Mesenchymal stem cell (in vitro differentiated cells and primary cell): ENCODE measurements at regions not wholly inside any gene's neighbourhood (a gene's known extent, or its start where the extent isn't known, plus 50 kb on each side); places are given as distances from the start of the nearest gene placed in this dataset.

Experiments
- DNase-seq: peaks from one replicate; pipeline ENCODE4 v3.0.0-alpha.2; 2013
- H2AFZ ChIP-seq: one replicate; pipeline ENCODE4 v1.6.1; 2013; ENCODE audit warnings: low read depth, mild to moderate bottlenecking, control low read depth, inconsistent platforms, low read length, moderate library complexity
- H2AK5ac ChIP-seq: 2 replicates; pipeline ENCODE4 v1.6.1; 2013; ENCODE audit warnings: low read length, moderate library complexity, mild to moderate bottlenecking, inconsistent platforms; ENCODE audit not compliant: severe bottlenecking
- H2BK120ac ChIP-seq: one replicate; pipeline ENCODE4 v1.6.1; 2013; ENCODE audit warnings: low read depth, mild to moderate bottlenecking, inconsistent platforms, low read length, moderate library complexity
- H2BK12ac ChIP-seq, 2 experiments: one replicate each; pipeline ENCODE4 v1.6.1; 2013; ENCODE audit warnings: inconsistent platforms in 2 of 2, low read length in 2 of 2, mild to moderate bottlenecking in 2 of 2, moderate library complexity in 2 of 2, control low read depth in 1 of 2
- H2BK15ac ChIP-seq: one replicate; pipeline ENCODE4 v1.6.1; 2013; ENCODE audit warnings: mild to moderate bottlenecking, low read depth, inconsistent platforms; ENCODE audit not compliant: poor library complexity, severe bottlenecking
- H2BK5ac ChIP-seq: 2 replicates; pipeline ENCODE4 v1.6.1; 2013; ENCODE audit warnings: low read depth, mild to moderate bottlenecking, low read length, control low read depth, inconsistent platforms; ENCODE audit not compliant: poor library complexity, severe bottlenecking
- H3K14ac ChIP-seq, 2 experiments: one replicate each; pipeline ENCODE4 v1.6.1; 2013; ENCODE audit warnings: inconsistent platforms in 2 of 2, low read length in 2 of 2, control low read depth in 1 of 2, mild to moderate bottlenecking in 1 of 2, moderate library complexity in 1 of 2
- H3K18ac ChIP-seq, 2 experiments: one replicate each; pipeline ENCODE4 v1.6.1; 2013; ENCODE audit warnings: inconsistent platforms in 2 of 2, low read length in 2 of 2, control low read depth in 1 of 2, low read depth in 1 of 2, mild to moderate bottlenecking in 1 of 2
- H3K23ac ChIP-seq, 2 experiments: one replicate each; pipeline ENCODE4 v1.6.1; 2013; ENCODE audit warnings: inconsistent platforms in 2 of 2, low read length in 2 of 2, mild to moderate bottlenecking in 2 of 2, moderate library complexity in 2 of 2, control low read depth in 1 of 2
- H3K27ac ChIP-seq: 2 replicates; pipeline ENCODE4 v1.5.1; 2013; ENCODE audit warnings: mild to moderate bottlenecking, moderate library complexity, low read length, control low read depth, inconsistent platforms; ENCODE audit not compliant: poor library complexity, severe bottlenecking
- H3K27me3 ChIP-seq, 2 experiments: 2 replicates each; pipeline versions ENCODE4 v1.6.1 to v1.7.0; 2013; ENCODE audit warnings: low read length in 2 of 2, mild to moderate bottlenecking in 2 of 2, moderate library complexity in 2 of 2, control low read depth in 1 of 2, inconsistent platforms in 1 of 2; ENCODE audit not compliant: control insufficient read depth in 1 of 2, insufficient read depth in 1 of 2
- H3K36me3 ChIP-seq, 2 experiments: 2 replicates each; pipeline versions ENCODE4 v1.6.1 to v1.7.0; 2013; ENCODE audit warnings: low read length in 2 of 2, control low read depth in 1 of 2, inconsistent platforms in 1 of 2, low read depth in 1 of 2, mild to moderate bottlenecking in 1 of 2; ENCODE audit not compliant: insufficient read depth in 2 of 2, control insufficient read depth in 1 of 2
- H3K4ac ChIP-seq, 2 experiments: one replicate each; pipeline ENCODE4 v1.6.1; 2013; ENCODE audit warnings: inconsistent platforms in 2 of 2, low read length in 2 of 2, mild to moderate bottlenecking in 2 of 2, moderate library complexity in 2 of 2, control low read depth in 1 of 2, low read depth in 1 of 2
- H3K4me1 ChIP-seq: 2 replicates; pipeline ENCODE4 v1.6.1; 2013; ENCODE audit warnings: low read depth, low read length, control low read depth; ENCODE audit not compliant: control insufficient read depth, insufficient read depth
- H3K4me2 ChIP-seq: 2 replicates; pipeline ENCODE4 v1.6.1; 2013; ENCODE audit warnings: low read length, mild to moderate bottlenecking, inconsistent platforms; ENCODE audit not compliant: poor library complexity, severe bottlenecking
- H3K4me3 ChIP-seq, 2 experiments: 2 replicates each; pipeline versions ENCODE4 v1.5.1 to v1.7.0; 2013; ENCODE audit warnings: low read length in 2 of 2, mild to moderate bottlenecking in 2 of 2, control low read depth in 1 of 2, low read depth in 1 of 2; ENCODE audit not compliant: insufficient read depth in 1 of 2
- H3K79me1 ChIP-seq: replicated peaks from 2 replicates; pipeline ENCODE4 v1.6.1; 2013; ENCODE audit warnings: mild to moderate bottlenecking, control low read depth, low read length, inconsistent platforms; ENCODE audit not compliant: poor library complexity, severe bottlenecking
- H3K9ac ChIP-seq: 2 replicates; pipeline ENCODE4 v1.7.0; 2013; ENCODE audit warnings: mild to moderate bottlenecking, low read length, moderate library complexity
- H3K9me3 ChIP-seq: 2 replicates; pipeline ENCODE4 v1.7.0; 2013; ENCODE audit warnings: mild to moderate bottlenecking, low read length; ENCODE audit not compliant: control insufficient read depth
- H4K8ac ChIP-seq: one replicate; pipeline ENCODE4 v1.6.1; 2013; ENCODE audit warnings: inconsistent platforms, mild to moderate bottlenecking, low read length, moderate library complexity
- H4K91ac ChIP-seq: one replicate; pipeline ENCODE4 v1.6.1; 2013; ENCODE audit warnings: mild to moderate bottlenecking, low read length, inconsistent platforms
- WGBS: methylation state at CpG from one replicate; pipeline ENCODE4 v1.1.7; 2013; ENCODE audit warnings: mixed read lengths; 5-methylcytosine and 5-hydroxymethylcytosine counted together

DNA sequence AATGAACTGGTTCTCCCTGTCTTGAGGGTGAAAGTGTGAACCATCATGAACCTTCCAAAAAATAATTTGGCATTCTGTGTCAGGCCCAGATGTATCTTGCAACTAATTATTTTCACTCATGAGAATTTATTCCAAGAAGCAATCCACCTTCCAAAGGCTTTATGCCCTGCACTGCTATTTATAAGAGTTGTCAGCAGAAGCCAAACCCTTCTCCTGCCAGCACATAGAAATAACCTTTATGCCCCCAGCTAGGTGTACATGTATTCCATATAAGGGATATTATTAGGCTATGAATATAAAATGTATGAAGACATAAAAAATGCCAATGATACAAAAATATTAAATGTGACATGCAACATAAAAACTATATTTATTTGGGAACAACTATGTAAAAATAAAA, 69.0 kb upstream of the GDF10 start:
- Histone ChIP-seq H3K4me3 (no peak overlapping the region), H2BK120ac (no peak overlapping the region), H2AFZ (no peak overlapping the region), H3K23ac (no peak overlapping the region), H3K4ac (no peak overlapping the region), H2BK12ac (no peak overlapping the region), H3K27ac (no peak overlapping the region), H3K4me1 (no peaks in the 10 kb centered on the region), H3K14ac (no peak overlapping the region), H3K4me2 (no peak overlapping the region), H3K9ac (no peak overlapping the region), H3K27me3 (peaks cover 16 to 31% of the 10 kb centered on the region in 2 experiments), H3K36me3 (no peaks in the 10 kb centered on the region), H2BK15ac (no peak overlapping the region), H2AK5ac (no peak overlapping the region), H4K91ac (no peak overlapping the region), H4K8ac (no peak overlapping the region), H2BK5ac (no peak overlapping the region), H3K9me3 (peaks cover 14% of the 10 kb centered on the region), H3K79me1 (no peaks in the 10 kb centered on the region), H3K18ac (no peak overlapping the region)
- no peak for DNase-seq

DNA sequence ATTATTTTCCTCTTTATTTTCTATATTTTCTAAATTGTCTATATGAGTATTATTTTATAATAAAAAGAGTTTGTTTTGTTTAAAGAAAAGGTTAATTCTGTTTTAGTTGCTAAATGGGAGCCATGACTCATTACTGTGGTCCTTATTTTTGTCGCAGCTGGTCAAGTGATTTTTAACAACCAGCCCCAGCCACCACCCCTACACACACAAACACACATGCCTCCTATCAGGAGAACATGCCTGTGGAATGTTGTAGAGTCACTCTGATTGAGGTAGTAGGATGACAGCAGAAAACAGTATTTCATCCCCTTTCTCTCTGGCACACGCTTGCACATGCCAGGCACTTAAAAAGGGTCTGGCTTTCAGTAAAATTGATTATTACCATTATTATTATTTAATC, 68.6 kb upstream of the GDF10 start:
- no peak overlapping the region for H3K27ac ChIP-seq
- no peak overlapping the region for H4K8ac ChIP-seq
- DNase-seq: no peak
- no peak overlapping the region for H3K4me3 ChIP-seq
- no peak overlapping the region for H3K4me2 ChIP-seq
- H3K27me3 ChIP-seq: peaks cover 12 to 30% of the 10 kb centered on the region in 2 experiments
- H3K9me3 ChIP-seq: peaks cover 14% of the 10 kb centered on the region
- H2BK120ac ChIP-seq: no peak overlapping the region
- H2AK5ac ChIP-seq: no peak overlapping the region
- no peaks in the 10 kb centered on the region for H3K79me1 ChIP-seq
- no CpG with 5 or more reads among the region's 2 CpGs for WGBS
- no peak overlapping the region for H3K9ac ChIP-seq
- no peak overlapping the region for H3K18ac ChIP-seq
- H3K4me1 ChIP-seq: no peaks in the 10 kb centered on the region
- H2AFZ ChIP-seq: no peak overlapping the region
- H2BK12ac ChIP-seq: no peak overlapping the region
- H3K14ac ChIP-seq: no peak overlapping the region
- no peaks in the 10 kb centered on the region for H3K36me3 ChIP-seq
- no peak overlapping the region for H3K23ac ChIP-seq
- no peak overlapping the region for H2BK5ac ChIP-seq
- H2BK15ac ChIP-seq: no peak overlapping the region
- H4K91ac ChIP-seq: no peak overlapping the region
- no peak overlapping the region for H3K4ac ChIP-seq

DNA sequence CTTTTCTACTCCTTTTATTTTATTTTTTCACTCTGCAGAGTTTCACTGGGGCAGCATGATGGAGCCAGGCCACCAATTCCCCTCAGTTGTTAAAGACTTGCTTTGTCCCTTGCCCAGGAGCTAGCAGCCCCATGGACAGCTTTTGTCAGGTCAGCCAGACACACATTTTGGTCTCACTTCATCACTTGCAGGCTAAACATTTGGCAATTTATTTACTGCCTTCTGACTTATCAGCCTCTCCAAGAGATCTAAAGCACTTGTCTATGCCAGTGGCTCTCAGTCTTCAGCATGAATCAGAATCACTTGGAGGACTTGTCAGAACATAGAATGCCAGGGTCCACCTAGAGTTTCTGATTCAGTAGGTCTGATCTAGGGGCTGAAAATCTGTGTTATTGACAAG, 66.4 kb upstream of the GDF10 start:
- Histone ChIP-seq H3K36me3 (no peaks in the 10 kb centered on the region), H2BK12ac (no peak overlapping the region), H2AFZ (no peak overlapping the region), H2AK5ac (no peak overlapping the region), H4K8ac (no peak overlapping the region), H3K9me3 (peaks cover 14% of the 10 kb centered on the region), H3K79me1 (no peaks in the 10 kb centered on the region), H3K23ac (no peak overlapping the region), H3K9ac (no peak overlapping the region), H3K27ac (no peak overlapping the region), H2BK15ac (no peak overlapping the region), H3K4ac (no peak overlapping the region), H3K4me1 (no peaks in the 10 kb centered on the region), H3K14ac (no peak overlapping the region), H3K18ac (no peak overlapping the region), H2BK5ac (no peak overlapping the region), H2BK120ac (no peak overlapping the region), H3K4me3 (no peak overlapping the region), H4K91ac (no peak overlapping the region), H3K4me2 (no peak overlapping the region), H3K27me3 (peaks cover 15 to 23% of the 10 kb centered on the region in 2 experiments)
- no peak for DNase-seq

DNA sequence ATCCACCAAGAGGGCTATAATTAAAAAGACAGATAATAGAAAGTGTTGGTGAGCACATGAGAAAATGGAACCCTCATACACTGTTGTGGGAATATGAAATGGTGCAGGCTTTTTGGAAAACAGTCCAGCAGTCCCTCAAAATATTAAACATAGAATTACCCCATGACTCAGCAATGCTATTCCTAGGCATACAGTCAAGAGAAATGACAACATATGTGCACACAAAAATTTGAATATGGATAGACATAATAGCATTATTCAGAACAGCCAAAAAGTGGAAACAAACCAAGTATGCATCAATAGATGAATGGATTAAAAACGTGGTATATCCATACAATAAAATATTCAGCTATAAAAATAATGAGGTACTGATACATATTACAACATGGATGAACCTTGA, 64.5 kb upstream of the GDF10 start:
- H3K4ac ChIP-seq: no peak overlapping the region
- no peak overlapping the region for H2BK12ac ChIP-seq
- H3K27me3 ChIP-seq: peaks cover 19 to 26% of the 10 kb centered on the region in 2 experiments
- H3K9me3 ChIP-seq: peaks cover 16% of the 10 kb centered on the region
- no peaks in the 10 kb centered on the region for H3K36me3 ChIP-seq
- no peak overlapping the region for H4K91ac ChIP-seq
- no peak overlapping the region for H2BK5ac ChIP-seq
- no CpG with 5 or more reads among the region's 1 CpG for WGBS
- H2BK15ac ChIP-seq: no peak overlapping the region
- DNase-seq: no peak
- H2BK120ac ChIP-seq: no peak overlapping the region
- H3K9ac ChIP-seq: no peak overlapping the region
- H3K27ac ChIP-seq: no peak overlapping the region
- no peaks in the 10 kb centered on the region for H3K79me1 ChIP-seq
- no peak overlapping the region for H4K8ac ChIP-seq
- H3K4me1 ChIP-seq: no peaks in the 10 kb centered on the region
- no peak overlapping the region for H3K23ac ChIP-seq
- no peak overlapping the region for H3K4me2 ChIP-seq
- H2AK5ac ChIP-seq: no peak overlapping the region
- H3K18ac ChIP-seq: no peak overlapping the region
- H2AFZ ChIP-seq: no peak overlapping the region
- H3K4me3 ChIP-seq: no peak overlapping the region
- no peak overlapping the region for H3K14ac ChIP-seq
